K562 (cell line): ENCODE measurements at regions not wholly inside any gene's neighbourhood (a gene's known extent, or its start where the extent isn't known, plus 50 kb on each side); places are given as distances from the start of the nearest gene placed in this dataset.

Source experiments
- ATAC-seq: fragments of 200-7000 bp; cut with Tn5 transposase; 3 replicates; pipeline ENCODE4 v1.9.1; 2020; ENCODE audit warnings: moderate library complexity
- BruUV-seq: library from RNA; stranded (reverse); fragments of 400-500 nt; replicated peaks from 2 replicates; lab custom pipeline; 2021; lab: Mats Ljungman, UMichigan
- CTCF ChIA-PET: fragments of 300-600 bp; formaldehyde crosslinking; extraction: SDS; loops from one replicate; lab custom pipeline; 2021; ENCODE audit warnings: low intra/inter-chr PET ratio; lab: Yijun Ruan, JAX
- POLR2A ChIA-PET: fragments of 300-600, 350-650 bp; sonication (Branson Sonifier 250); formaldehyde crosslinking; extraction: SDS; loops from one replicate; lab custom pipeline; 2021; ENCODE audit warnings: antibody characterized with exemption, inconsistent platforms; lab: Yijun Ruan, JAX
- DNase-seq, 4 experiments: peaks; one replicate each; pipeline versions ENCODE4 v3.0.0 to v3.0.0-alpha.2; 2011 to 2018; ENCODE audit warnings: low spot score in 3 of 4, mixed read lengths in 3 of 4; ENCODE audit errors: extremely low read depth in 1 of 4
- FAIRE-seq: peaks from 2 replicates; lab custom pipeline; 2011; peaks lifted over from hg19 to GRCh38; lab: Jason Lieb, UNC
- H2AFZ ChIP-seq: 2 replicates; pipeline ENCODE4 v1.6.0; 2011; ENCODE audit warnings: low read depth, low read length, control low read depth, inconsistent platforms
- H3K27ac ChIP-seq: fragments of 200-600 bp; 3 replicates; pipeline ENCODE4 v1.8.0; 2011; ENCODE audit warnings: low read depth, mild to moderate bottlenecking, control low read depth, inconsistent platforms, low read length, moderate library complexity, mixed read lengths; ENCODE audit errors: extremely low read depth
- H3K27me3 ChIP-seq, 2 experiments: fragments of 300-600 bp in 1 of 2; 2 replicates in 1 of 2; 3 replicates in 1 of 2; pipeline versions ENCODE4 v1.6.0 to v1.8.0; 2011; ENCODE audit warnings: inconsistent platforms in 2 of 2, low read length in 2 of 2, mild to moderate bottlenecking in 1 of 2, mixed read lengths in 1 of 2, moderate library complexity in 1 of 2; ENCODE audit not compliant: control insufficient read depth in 2 of 2, insufficient read depth in 2 of 2
- H3K36me3 ChIP-seq: fragments of 300-600 bp; 3 replicates; pipeline ENCODE4 v1.8.0; 2011; ENCODE audit warnings: mild to moderate bottlenecking, low read length, inconsistent platforms; ENCODE audit not compliant: control insufficient read depth, insufficient read depth
- H3K4me1 ChIP-seq, 2 experiments: fragments of 200-600 bp in 1 of 2; replicated peaks in 1 of 2; 2 replicates in 1 of 2; 3 replicates in 1 of 2; pipeline versions ENCODE4 v1.5.1 to v1.8.0; 2011; ENCODE audit warnings: inconsistent platforms in 2 of 2, low read length in 2 of 2, mild to moderate bottlenecking in 1 of 2, mixed read lengths in 1 of 2, moderate library complexity in 1 of 2; ENCODE audit not compliant: control insufficient read depth in 2 of 2, insufficient read depth in 2 of 2
- H3K4me2 ChIP-seq: 2 replicates; pipeline ENCODE4 v1.6.1; 2011; ENCODE audit warnings: low read length, control low read depth, inconsistent platforms, mixed read lengths; ENCODE audit not compliant: insufficient read depth
- H3K4me3 ChIP-seq: fragments of 200-600 bp; sonication (generic), shearing (Covaris generic); 2 replicates; pipeline ENCODE4 v1.5.1; 2016; ENCODE audit warnings: control low read depth, inconsistent platforms
- H3K79me2 ChIP-seq: fragments of 200-600 bp; 3 replicates; pipeline ENCODE4 v1.8.0; 2011; ENCODE audit warnings: low read length, inconsistent platforms; ENCODE audit not compliant: control insufficient read depth, insufficient read depth
- H3K9ac ChIP-seq, 2 experiments: 2 replicates each; pipeline versions ENCODE4 v1.6.0 to v1.6.1; 2011; ENCODE audit warnings: low read depth in 2 of 2, low read length in 2 of 2, control low read depth in 1 of 2, inconsistent platforms in 1 of 2, mild to moderate bottlenecking in 1 of 2, mixed read lengths in 1 of 2; ENCODE audit not compliant: insufficient read depth in 1 of 2
- H3K9me1 ChIP-seq: one replicate; pipeline ENCODE4 v1.6.0; 2011; ENCODE audit warnings: inconsistent platforms, mild to moderate bottlenecking, low read length, moderate library complexity; ENCODE audit not compliant: control insufficient read depth, insufficient read depth
- H3K9me3 ChIP-seq: replicated peaks from 2 replicates; pipeline ENCODE4 v1.5.1; 2011; ENCODE audit warnings: low read depth, low read length, inconsistent platforms; ENCODE audit not compliant: control insufficient read depth, insufficient read depth
- H4K20me1 ChIP-seq: replicated peaks from 2 replicates; pipeline ENCODE4 v1.6.1; 2011; ENCODE audit warnings: low read length, inconsistent platforms, mixed read lengths; ENCODE audit not compliant: control insufficient read depth, insufficient read depth
- CTCF ChIP-seq, 3 experiments: IDR thresholded peaks in 2 of 3; conservative IDR thresholded peaks in 1 of 3; 2 replicates each; pipeline ENCODE4 v1.5.1; 2011 to 2012; ENCODE audit warnings: low read length in 3 of 3, mild to moderate bottlenecking in 3 of 3, control low read depth in 2 of 3, improper control_type of control experiment in 1 of 3, inconsistent platforms in 1 of 3, low read depth in 1 of 3, mixed read lengths in 1 of 3, moderate library complexity in 1 of 3; ENCODE audit not compliant: insufficient read depth in 2 of 3
- SNAPC5 ChIP-seq: fragments of 250-450 bp; sonication (Bioruptor Pico); IDR thresholded peaks from 2 replicates; pipeline ENCODE4 v1.8.0; 2021; ENCODE audit warnings: moderate library complexity, mild to moderate bottlenecking, inconsistent platforms
- WGBS: fragments of 100-300 bp; shearing (Covaris generic); methylation state at CpG from one replicate; pipeline ENCODE4 v1.1.6; 2016; ENCODE audit warnings: low coverage, mixed read lengths; ENCODE audit not compliant: insufficient coverage; ENCODE audit errors: missing lambda C conversion rate; 5-methylcytosine and 5-hydroxymethylcytosine counted together
- in situ Hi-C: fragments of 300-500 bp; cut with MboI; formaldehyde crosslinking; loops from 4 replicates; pipeline ENCODE4 v1.15.0; 2018; ENCODE audit warnings: inconsistent platforms, mixed read lengths
- intact Hi-C: fragments of 100-400 bp; cut with micrococcal nuclease; formaldehyde crosslinking; loops from 2 replicates; pipeline ENCODE4 v1.14.2; 2022

- peaks cover 0 to 16% of the 10 kb centered on the region in 2 experiments; a peak in 2 of 5 replicates for H3K27me3 ChIP-seq
- no peak overlapping the region for H3K27ac ChIP-seq
- TF ChIP-seq SNAPC5 (CRISPR knock-in tag) (no peak), CTCF (IDR thresholded peaks at IDR 0.05 in 2 of 3, conservative IDR thresholded peaks at IDR 0.05 in 1 of 3; ENCODE audit: insufficient read depth in 2 of 3, low read depth in 1 of 3, low read length in 3 of 3) (peak in 2 of 3 experiments; percentile 15 to 27; a peak in 2 of 6 replicates)
- intact Hi-C loops (no loop called here), in situ Hi-C loops (no loop called here)
- H3K79me2 ChIP-seq = no peaks in the 10 kb centered on the region
- H3K4me2 ChIP-seq = no peak overlapping the region
- H2AFZ ChIP-seq = no peak overlapping the region
- no peaks in the 10 kb centered on the region; a peak in 1 of 5 replicates for H3K4me1 ChIP-seq
- ChIA-PET CTCF (no interaction called here), POLR2A (no interaction called here)
- BruUV-seq = no TSS peak
- no peaks in the 10 kb centered on the region for H3K9me3 ChIP-seq
- WGBS = 0% methylated on average over 9 of the region's 10 CpGs
- no peaks in the 10 kb centered on the region for H3K36me3 ChIP-seq
- H3K4me3 ChIP-seq = no peak overlapping the region
- ATAC-seq (peak; percentile 57; the same call in 2 of the 3 replicates), DNase-seq (peak in 3 of 4 experiments; percentile 40 to 51 (median 46)), FAIRE-seq (no peak)
- H4K20me1 ChIP-seq = no peaks in the 10 kb centered on the region
- H3K9me1 ChIP-seq = no peaks in the 10 kb centered on the region
- H3K9ac ChIP-seq = no peak overlapping the region
These were observed 66.4 kb upstream of the TTC34 start for GRCh38 chr1:2867861-2868260.
